IMR-90 (cell line): ENCODE measurements at regions not wholly inside any gene's neighbourhood (a gene's known extent, or its start where the extent isn't known, plus 50 kb on each side); places are given as distances from the start of the nearest gene placed in this dataset.

Source experiments
- POLR2A ChIP-seq: IDR thresholded peaks from 2 replicates; pipeline ENCODE4 v1.6.1; 2012; ENCODE audit warnings: mild to moderate bottlenecking, low read depth, low read length
- RCOR1 ChIP-seq: IDR thresholded peaks from 2 replicates; pipeline ENCODE4 v1.6.1; 2012; ENCODE audit warnings: mild to moderate bottlenecking, low read length, improper control_type of control experiment; ENCODE audit not compliant: insufficient replicate concordance
- TF ChIP-seq, protein P1 (sequence below): conservative IDR thresholded peaks from 2 replicates; pipeline ENCODE4 v1.5.1; 2012; ENCODE audit warnings: mild to moderate bottlenecking, low read depth, low read length, improper control_type of control experiment

DNA sequence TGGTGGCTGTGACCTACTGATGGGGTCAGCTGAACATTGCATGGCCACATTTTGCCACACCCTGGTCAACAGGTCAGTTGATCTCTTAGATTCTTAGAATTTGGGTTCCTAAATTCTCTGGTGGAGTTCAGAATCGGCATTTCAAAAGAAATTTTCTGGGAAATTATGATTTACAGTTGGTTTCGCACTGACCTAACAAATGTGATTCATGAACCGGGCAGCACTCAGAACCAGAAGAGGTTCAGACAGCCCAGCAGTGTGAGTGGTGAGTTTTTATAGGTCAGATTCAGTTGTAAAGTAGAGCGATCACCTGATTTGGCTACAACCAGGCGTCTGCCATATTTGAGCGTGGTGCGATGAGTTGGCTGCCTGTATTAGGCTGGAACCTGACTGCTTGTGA is 163.7 kb upstream of the GAS1 start:
- TF ChIP-seq, protein P1, sequence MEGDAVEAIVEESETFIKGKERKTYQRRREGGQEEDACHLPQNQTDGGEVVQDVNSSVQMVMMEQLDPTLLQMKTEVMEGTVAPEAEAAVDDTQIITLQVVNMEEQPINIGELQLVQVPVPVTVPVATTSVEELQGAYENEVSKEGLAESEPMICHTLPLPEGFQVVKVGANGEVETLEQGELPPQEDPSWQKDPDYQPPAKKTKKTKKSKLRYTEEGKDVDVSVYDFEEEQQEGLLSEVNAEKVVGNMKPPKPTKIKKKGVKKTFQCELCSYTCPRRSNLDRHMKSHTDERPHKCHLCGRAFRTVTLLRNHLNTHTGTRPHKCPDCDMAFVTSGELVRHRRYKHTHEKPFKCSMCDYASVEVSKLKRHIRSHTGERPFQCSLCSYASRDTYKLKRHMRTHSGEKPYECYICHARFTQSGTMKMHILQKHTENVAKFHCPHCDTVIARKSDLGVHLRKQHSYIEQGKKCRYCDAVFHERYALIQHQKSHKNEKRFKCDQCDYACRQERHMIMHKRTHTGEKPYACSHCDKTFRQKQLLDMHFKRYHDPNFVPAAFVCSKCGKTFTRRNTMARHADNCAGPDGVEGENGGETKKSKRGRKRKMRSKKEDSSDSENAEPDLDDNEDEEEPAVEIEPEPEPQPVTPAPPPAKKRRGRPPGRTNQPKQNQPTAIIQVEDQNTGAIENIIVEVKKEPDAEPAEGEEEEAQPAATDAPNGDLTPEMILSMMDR, result no peak
- TF ChIP-seq POLR2A (no peak), RCOR1 (no peak)
